WTC11 (cell line): ENCODE measurements at regions not wholly inside any gene's neighbourhood (a gene's known extent, or its start where the extent isn't known, plus 50 kb on each side); places are given as distances from the start of the nearest gene placed in this dataset.

Source experiments
- ATAC-seq: fragments of 200-7000 bp; cut with Tn5 transposase; 2 replicates; pipeline ENCODE4 v1.10.0; 2021; ENCODE audit warnings: mild to moderate bottlenecking, moderate library complexity
- CTCF ChIA-PET: fragments of 300-600 bp; sonication (Branson Sonifier 250); formaldehyde crosslinking; loops from one replicate; lab custom pipeline; 2021; ENCODE audit warnings: antibody characterized with exemption; lab: Charles Lee
- POLR2A ChIA-PET: fragments of 350-600 bp; sonication (Branson Sonifier 250); formaldehyde crosslinking; loops from one replicate; lab custom pipeline; 2021; ENCODE audit warnings: antibody characterized with exemption; lab: Charles Lee
- DNase-seq: peaks from one replicate; pipeline ENCODE4 v3.0.0; 2021; ENCODE audit warnings: low spot score
- H3K27ac Mint-ChIP-seq: 2 replicates; pipeline ENCODE4 v1.8.0; 2021; ENCODE audit warnings: mixed read lengths
- H3K27me3 Mint-ChIP-seq: 2 replicates; pipeline ENCODE4 v1.8.0; 2021; ENCODE audit warnings: low read depth, mild to moderate bottlenecking, moderate library complexity, mixed read lengths
- H3K36me3 Mint-ChIP-seq: 2 replicates; pipeline ENCODE4 v1.8.0; 2021; ENCODE audit warnings: mixed read lengths
- H3K4me1 Mint-ChIP-seq: 2 replicates; pipeline ENCODE4 v1.8.0; 2022; ENCODE audit warnings: mixed read lengths
- H3K4me3 Mint-ChIP-seq: 2 replicates; pipeline ENCODE4 v1.8.0; 2021; ENCODE audit warnings: mild to moderate bottlenecking, moderate library complexity, mixed read lengths
- H3K9me3 Mint-ChIP-seq: 2 replicates; pipeline ENCODE4 v1.8.0; 2021; ENCODE audit warnings: mixed read lengths
- AFF4 ChIP-seq: sonication (generic); formaldehyde crosslinking; IDR thresholded peaks from 2 replicates; pipeline ENCODE4 v1.8.1; 2023; ENCODE audit warnings: mild to moderate bottlenecking, missing genetic modification reagents, borderline replicate concordance
- ATF3 ChIP-seq: sonication (generic); formaldehyde crosslinking; conservative IDR thresholded peaks from 2 replicates; pipeline ENCODE4 v1.8.1; 2022; ENCODE audit warnings: mild to moderate bottlenecking, missing genetic modification reagents
- ATF6 ChIP-seq: sonication (generic); formaldehyde crosslinking; IDR thresholded peaks from 2 replicates; pipeline ENCODE4 v1.8.1; 2023; ENCODE audit warnings: mild to moderate bottlenecking, missing genetic modification reagents
- CDX4 ChIP-seq: fragments of 250-450 bp; sonication (Bioruptor Pico); IDR thresholded peaks from 2 replicates; pipeline ENCODE4 v1.9.0; 2021; ENCODE audit warnings: moderate library complexity, mild to moderate bottlenecking, inconsistent platforms, borderline replicate concordance
- E2F1 ChIP-seq: sonication (generic); formaldehyde crosslinking; IDR thresholded peaks from 2 replicates; pipeline ENCODE4 v1.8.0; 2022; ENCODE audit warnings: mild to moderate bottlenecking, missing genetic modification reagents
- GABPB1 ChIP-seq: sonication (generic); formaldehyde crosslinking; IDR thresholded peaks from 2 replicates; pipeline ENCODE4 v1.8.1; 2023; ENCODE audit warnings: mild to moderate bottlenecking, missing genetic modification reagents
- GTF2I ChIP-seq: fragments of 250-450 bp; sonication (Bioruptor Pico); conservative IDR thresholded peaks from 2 replicates; pipeline ENCODE4 v1.4.0; 2021; ENCODE audit warnings: mild to moderate bottlenecking
- HMGA2 ChIP-seq: fragments of 250-450 bp; sonication (Bioruptor Pico); IDR thresholded peaks from 2 replicates; pipeline ENCODE4 v1.4.0; 2021; ENCODE audit warnings: mild to moderate bottlenecking, moderate library complexity
- NFATC4 ChIP-seq: fragments of 250-450 bp; sonication (Bioruptor Pico); IDR thresholded peaks from 2 replicates; pipeline ENCODE4 v1.9.0; 2021; ENCODE audit warnings: mild to moderate bottlenecking
- NR1H2 ChIP-seq: sonication (generic); formaldehyde crosslinking; IDR thresholded peaks from 2 replicates; pipeline ENCODE4 v1.9.0; 2021; ENCODE audit warnings: mild to moderate bottlenecking, moderate library complexity, missing genetic modification reagents
- NR3C1 ChIP-seq: sonication (generic); formaldehyde crosslinking; conservative IDR thresholded peaks from 2 replicates; pipeline ENCODE4 v1.8.1; 2023; ENCODE audit warnings: low read depth, mild to moderate bottlenecking, missing genetic modification reagents
- PRRX2 ChIP-seq: fragments of 250-450 bp; sonication (Bioruptor Pico); IDR thresholded peaks from 2 replicates; pipeline ENCODE4 v1.8.0; 2021; ENCODE audit warnings: mild to moderate bottlenecking
- SP1 ChIP-seq: sonication (generic); formaldehyde crosslinking; conservative IDR thresholded peaks from 2 replicates; pipeline ENCODE4 v1.8.1; 2022; ENCODE audit warnings: missing genetic modification reagents
- TEAD1 ChIP-seq: sonication (generic); formaldehyde crosslinking; IDR thresholded peaks from 2 replicates; pipeline ENCODE4 v1.8.0; 2022; ENCODE audit warnings: mild to moderate bottlenecking, missing genetic modification reagents
- USF2 ChIP-seq: sonication (generic); formaldehyde crosslinking; IDR thresholded peaks from 2 replicates; pipeline ENCODE4 v1.8.1; 2023; ENCODE audit warnings: mild to moderate bottlenecking, missing genetic modification reagents, moderate library complexity
- ZNF317 ChIP-seq: sonication (generic); formaldehyde crosslinking; IDR thresholded peaks from 2 replicates; pipeline ENCODE4 v1.8.1; 2023; ENCODE audit warnings: low read depth, mild to moderate bottlenecking, moderate library complexity, missing genetic modification reagents, borderline replicate concordance

- TF ChIP-seq AFF4 (CRISPR knock-in tag) (no peak), SP1 (CRISPR knock-in tag) (no peak), GABPB1 (CRISPR knock-in tag) (no peak), ATF6 (CRISPR knock-in tag) (no peak), ZNF317 (CRISPR knock-in tag) (no peak), CDX4 (no peak)
Measured at GRCh38 chr6:9380568-9380967, 945.2 kb upstream of the SLC35B3 start (continued).

- no peaks in the 10 kb centered on the region for H3K36me3 Mint-ChIP-seq
- CTCF ChIA-PET, result no interaction called here
- ATAC-seq, result no peak
- TF ChIP-seq PRRX2 (CRISPR knock-in tag) (no peak), TEAD1 (CRISPR knock-in tag) (no peak), USF2 (CRISPR knock-in tag) (no peak), ATF6 (CRISPR knock-in tag) (no peak), GTF2I (no peak), ZNF317 (CRISPR knock-in tag) (no peak), HMGA2 (no peak), NR1H2 (CRISPR knock-in tag) (no peak), ATF3 (CRISPR knock-in tag) (no peak), NR3C1 (CRISPR knock-in tag) (no peak), E2F1 (CRISPR knock-in tag) (no peak), NFATC4 (CRISPR knock-in tag) (no peak)
- TF ChIP-seq, all 79 proteins: peak for 0
- Mint-ChIP-seq H3K27ac (no peak overlapping the region), H3K27me3 (no peaks in the 10 kb centered on the region), H3K9me3 (0 out of 2 replicates have a peak, but pooled peaks cover 5% of the 10 kb centered on the region), H3K4me1 (peaks cover 5% of the 10 kb centered on the region; the same call in 1 of the 2 replicates), H3K4me3 (no peak overlapping the region)
- POLR2A ChIA-PET, result no interaction called here
- DNase-seq, result no peak
Measured at GRCh38 chr6:9373308-9373707, 938.0 kb upstream of the SLC35B3 start.
